Astrocyte (in vitro differentiated cells and primary cell): ENCODE measurements at regions not wholly inside any gene's neighbourhood (a gene's known extent, or its start where the extent isn't known, plus 50 kb on each side); places are given as distances from the start of the nearest gene placed in this dataset.

ENCODE experiments used
- CTCF ChIP-seq: IDR thresholded peaks from 2 replicates; pipeline ENCODE4 v1.5.1; 2011; ENCODE audit warnings: low read depth, mild to moderate bottlenecking, inconsistent platforms, low read length, moderate library complexity; ENCODE audit not compliant: insufficient read depth
- EZH2 ChIP-seq: IDR thresholded peaks from 2 replicates; pipeline ENCODE4 v1.6.1; 2012; ENCODE audit warnings: mild to moderate bottlenecking, low read length, inconsistent platforms; ENCODE audit not compliant: insufficient read depth

GRCh38 chr14:46432516-46432915, 219.1 kb downstream of the RPL10L start:
- TF ChIP-seq CTCF (no peak), EZH2 (no peak)
